Activated B cell treated with CpG ODN at 0.5 μM for 24 hours (primary cell): ENCODE measurements at regions not wholly inside any gene's neighbourhood (a gene's known extent, or its start where the extent isn't known, plus 50 kb on each side); places are given as distances from the start of the nearest gene placed in this dataset.

Experiments used
- ATAC-seq: fragments of 200-7000 bp; cut with Tn5 transposase; one replicate; pipeline ENCODE4 v1.10.0; 2021; ENCODE audit warnings: low read depth, mild to moderate bottlenecking, moderate library complexity
- CTCF ChIA-PET: fragments of 350-600 bp; sonication (Branson Sonifier 250); formaldehyde crosslinking; loops from one replicate; lab custom pipeline; 2021; ENCODE audit warnings: antibody characterized with exemption; lab: Charles Lee
- POLR2A ChIA-PET: fragments of 350-600 bp; sonication (Branson Sonifier 250); formaldehyde crosslinking; loops from one replicate; lab custom pipeline; 2021; ENCODE audit warnings: antibody characterized with exemption; lab: Charles Lee
- DNase-seq: peaks from one replicate; pipeline ENCODE4 v3.0.0; 2022
- H3K27ac Mint-ChIP-seq: one replicate; pipeline ENCODE4 v1.8.0; 2020; ENCODE audit warnings: mixed read lengths
- H3K27me3 Mint-ChIP-seq: one replicate; pipeline ENCODE4 v1.8.0; 2021; ENCODE audit warnings: mixed read lengths
- H3K36me3 Mint-ChIP-seq: one replicate; pipeline ENCODE4 v1.8.0; 2021; ENCODE audit warnings: low read depth, mixed read lengths
- H3K4me1 Mint-ChIP-seq: one replicate; pipeline ENCODE4 v1.8.0; 2021; ENCODE audit warnings: mixed read lengths
- H3K4me3 Mint-ChIP-seq: one replicate; pipeline ENCODE4 v1.8.0; 2020; ENCODE audit warnings: mild to moderate bottlenecking, mixed read lengths
- H3K9me3 Mint-ChIP-seq: one replicate; pipeline ENCODE4 v1.8.0; 2020; ENCODE audit warnings: mixed read lengths
- CTCF ChIP-seq: fragments of 200-600 bp; IDR thresholded peaks from one replicate; pipeline ENCODE4 v1.8.0; 2022; ENCODE audit warnings: antibody characterized with exemption, mild to moderate bottlenecking
- intact Hi-C: fragments of 100-400 bp; cut with micrococcal nuclease; formaldehyde crosslinking; loops from one replicate; pipeline ENCODE4 v1.15.1; 2024

- no peaks in the 10 kb centered on the region for H3K27me3 Mint-ChIP-seq
- TF ChIP-seq CTCF = no peak
- peak overlapping the region; percentile 85 for H3K27ac Mint-ChIP-seq
- ATAC-seq (peak; percentile 86), DNase-seq (no peak)
- H3K4me1 Mint-ChIP-seq = peaks cover 40% of the 10 kb centered on the region
- POLR2A ChIA-PET = interaction anchor here (0.5 to 3.8 kb wide), 11 partner anchors 9 to 295 kb away, joined by 3 to 51 read pairs (median 4); no protein-coding TSS in a partner anchor
- peaks cover 4% of the 10 kb centered on the region for H3K9me3 Mint-ChIP-seq
- CTCF ChIA-PET = interaction anchor here (0.6 to 1.2 kb wide), 3 partner anchors 14 to 179 kb away, joined by 3 to 5 read pairs (median 4); no protein-coding TSS in a partner anchor
- intact Hi-C loops = loop anchor here (1.0 to 5.0 kb wide), 2 partner anchors 16 to 63 kb away; no protein-coding TSS in a partner anchor
- H3K4me3 Mint-ChIP-seq = peak overlapping the region; percentile 52
- H3K36me3 Mint-ChIP-seq = no peaks in the 10 kb centered on the region
These were observed 203.6 kb upstream of the MKLN1 start for GRCh38 chr7:131124001-131124629.

GRCh38 chr7:131124867-131125266 is 202.8 kb upstream of the MKLN1 start:
- H3K36me3 Mint-ChIP-seq = no peaks in the 10 kb centered on the region
- POLR2A ChIA-PET = interaction anchor here (0.6 to 3.8 kb wide), 5 partner anchors 10 to 294 kb away, joined by 3 to 51 read pairs (median 3); no protein-coding TSS in a partner anchor
- H3K9me3 Mint-ChIP-seq = peaks cover 2% of the 10 kb centered on the region
- no peak for TF ChIP-seq CTCF
- intact Hi-C loops = loop anchor here (1.0 to 5.0 kb wide), 2 partner anchors 17 to 62 kb away; no protein-coding TSS in a partner anchor
- H3K4me1 Mint-ChIP-seq = peaks cover 40% of the 10 kb centered on the region
- H3K27ac Mint-ChIP-seq = peak overlapping the region; percentile 85
- CTCF ChIA-PET = no interaction called here
- no peaks in the 10 kb centered on the region for H3K27me3 Mint-ChIP-seq
- H3K4me3 Mint-ChIP-seq = no peak overlapping the region
- ATAC-seq (no peak), DNase-seq (no peak)

GRCh38 chr7:131130324-131130723 is 197.4 kb upstream of the MKLN1 start:
- Mint-ChIP-seq H3K4me3 (no peak overlapping the region), H3K27ac (no peak overlapping the region), H3K36me3 (no peaks in the 10 kb centered on the region), H3K27me3 (no peaks in the 10 kb centered on the region), H3K9me3 (no peaks in the 10 kb centered on the region), H3K4me1 (no peaks in the 10 kb centered on the region)
- no peak for ATAC-seq
- TF ChIP-seq CTCF = no peak
- DNase-seq = no peak
- ChIA-PET CTCF (no interaction called here), POLR2A (no interaction called here)
- intact Hi-C loops = no loop called here

GRCh38 chr7:131131012-131131745 is 196.5 kb upstream of the MKLN1 start:
- Mint-ChIP-seq H3K9me3 (no peaks in the 10 kb centered on the region), H3K4me1 (no peaks in the 10 kb centered on the region), H3K27ac (no peak overlapping the region), H3K4me3 (no peak overlapping the region), H3K36me3 (no peaks in the 10 kb centered on the region), H3K27me3 (no peaks in the 10 kb centered on the region)
- intact Hi-C loops = no loop called here
- ATAC-seq (no peak), DNase-seq (no peak)
- TF ChIP-seq CTCF = no peak
- POLR2A ChIA-PET = interaction anchor here (0.6 to 0.7 kb wide), 2 partner anchors 18 to 25 kb away, joined by 3 to 7 read pairs; no protein-coding TSS in a partner anchor
- CTCF ChIA-PET = no interaction called here
